Tibial artery (tissue), 4 donors: ENCODE measurements at regions not wholly inside any gene's neighbourhood (a gene's known extent, or its start where the extent isn't known, plus 50 kb on each side); places are given as distances from the start of the nearest gene placed in this dataset.

Experiments used
- DNase-seq, 2 donors: peaks; one replicate each; pipeline ENCODE4 v3.0.0-alpha.2; 2019
- H3K27ac ChIP-seq, 2 donors: fragments of 200-600 bp; sonication (generic) in 1 of 2; 1 replicate in 1 of 2; 2 replicates in 1 of 2; pipeline ENCODE4 v1.5.1; 2018 to 2019; ENCODE audit warnings: mild to moderate bottlenecking in 1 of 2
- H3K27me3 ChIP-seq, 2 donors: fragments of 200-600 bp; sonication (generic) in 1 of 2; one replicate each; pipeline versions ENCODE4 v1.5.1 to v1.6.0; 2016 to 2019
- H3K36me3 ChIP-seq, 3 donors: fragments of 200-600 bp; sonication (generic) in 2 of 3; one replicate each; pipeline ENCODE4 v1.5.1; 2016 to 2019; ENCODE audit warnings: mild to moderate bottlenecking in 2 of 3
- H3K4me1 ChIP-seq, 4 donors: fragments of 200-600 bp; sonication (generic) in 2 of 4; 1 replicate in 3 of 4; 2 replicates in 1 of 4; pipeline ENCODE4 v1.5.1; 2016 to 2019
- H3K4me3 ChIP-seq, 2 donors: fragments of 200-600 bp; sonication (generic) in 1 of 2; 1 replicate in 1 of 2; 2 replicates in 1 of 2; pipeline ENCODE4 v1.5.1; 2018 to 2019; ENCODE audit warnings: mild to moderate bottlenecking in 2 of 2
- H3K9me3 ChIP-seq, 3 donors: fragments of 200-600 bp; sonication (generic) in 1 of 3; one replicate each; pipeline ENCODE4 v1.5.1; 2016 to 2019
- CTCF ChIP-seq, 2 experiments: fragments of 200-600 bp in 1 of 2; fragments of 450-650 bp in 1 of 2; IDR thresholded peaks; one replicate each; pipeline ENCODE4 v1.5.1; 2017 to 2019; ENCODE audit warnings: antibody characterized with exemption in 2 of 2, mild to moderate bottlenecking in 1 of 2, moderate library complexity in 1 of 2
- intact Hi-C: fragments of 100-400 bp; cut with DNase I; formaldehyde crosslinking; loops from one replicate; pipeline ENCODE4 v1.15.0; 2023; ENCODE audit warnings: low total_unique reads

GRCh38 chr12:71060426-71060825, 97.4 kb downstream of the TSPAN8 start:
- intact Hi-C loops, result no loop called here
- Histone ChIP-seq H3K36me3 (no peaks in the 10 kb centered on the region), H3K9me3 (no peaks in the 10 kb centered on the region), H3K27ac (no peak overlapping the region), H3K4me1 (peaks cover 0 to 8% (median 0%) of the 10 kb centered on the region in 4 donors), H3K4me3 (no peak overlapping the region), H3K27me3 (no peaks in the 10 kb centered on the region)
- no peak for DNase-seq
- no peak for TF ChIP-seq CTCF (IDR thresholded peaks at IDR 0.05)

- no peaks in the 10 kb centered on the region for H3K9me3 ChIP-seq
- H3K4me3 ChIP-seq, result no peak overlapping the region
- H3K4me1 ChIP-seq, result peaks cover 0 to 6% (median 0%) of the 10 kb centered on the region in 4 donors
- no peak for TF ChIP-seq CTCF (IDR thresholded peaks at IDR 0.05)
- H3K27ac ChIP-seq, result no peak overlapping the region
- no peaks in the 10 kb centered on the region for H3K36me3 ChIP-seq
- no peaks in the 10 kb centered on the region for H3K27me3 ChIP-seq
- intact Hi-C loops, result no loop called here
- no peak for DNase-seq
Observed at GRCh38 chr12:71057330-71057729, 100.5 kb downstream of the TSPAN8 start.

- DNase-seq, result no peak
- TF ChIP-seq CTCF (IDR thresholded peaks at IDR 0.05), result no peak
- intact Hi-C loops, result no loop called here
Observed at GRCh38 chr12:71054551-71054950, 103.2 kb downstream of the TSPAN8 start.

GRCh38 chr12:71046215-71046614, 111.6 kb downstream of the TSPAN8 start:
- H3K4me1 ChIP-seq, result peaks cover 0 to 8% (median 0%) of the 10 kb centered on the region in 4 donors
- no peak for TF ChIP-seq CTCF (IDR thresholded peaks at IDR 0.05)
- H3K4me3 ChIP-seq, result no peak overlapping the region
- no peaks in the 10 kb centered on the region for H3K27me3 ChIP-seq
- no peaks in the 10 kb centered on the region for H3K9me3 ChIP-seq
- DNase-seq, result no peak
- intact Hi-C loops, result no loop called here
- H3K27ac ChIP-seq, result no peak overlapping the region
- H3K36me3 ChIP-seq, result no peaks in the 10 kb centered on the region

More at GRCh38 chr12:71054551-71054950, 103.2 kb downstream of the TSPAN8 start:
- H3K9me3 ChIP-seq, result no peaks in the 10 kb centered on the region
- H3K27me3 ChIP-seq, result no peaks in the 10 kb centered on the region
- no peaks in the 10 kb centered on the region for H3K4me1 ChIP-seq
- H3K4me3 ChIP-seq, result no peak overlapping the region
- H3K27ac ChIP-seq, result no peak overlapping the region
- H3K36me3 ChIP-seq, result no peaks in the 10 kb centered on the region

GRCh38 chr12:71045781-71046180, 112.0 kb downstream of the TSPAN8 start:
- Histone ChIP-seq H3K4me3 (no peak overlapping the region), H3K9me3 (no peaks in the 10 kb centered on the region), H3K4me1 (peaks cover 0 to 8% (median 0%) of the 10 kb centered on the region in 4 donors), H3K27ac (no peak overlapping the region), H3K36me3 (no peaks in the 10 kb centered on the region), H3K27me3 (no peaks in the 10 kb centered on the region)
- intact Hi-C loops, result no loop called here
- no peak for TF ChIP-seq CTCF (IDR thresholded peaks at IDR 0.05)
- no peak for DNase-seq

GRCh38 chr12:71041476-71041875, 116.3 kb downstream of the TSPAN8 start:
- Histone ChIP-seq H3K4me1 (peaks cover 0 to 8% (median 0%) of the 10 kb centered on the region in 4 donors), H3K4me3 (no peak overlapping the region), H3K27ac (no peak overlapping the region), H3K9me3 (no peaks in the 10 kb centered on the region), H3K36me3 (no peaks in the 10 kb centered on the region), H3K27me3 (no peaks in the 10 kb centered on the region)
- no peak for DNase-seq
- TF ChIP-seq CTCF (IDR thresholded peaks at IDR 0.05), result no peak
- intact Hi-C loops, result no loop called here
